ENCODE measurements at regions not wholly inside any gene's neighbourhood (a gene's known extent, or its start where the extent isn't known, plus 50 kb on each side); places are given as distances from the start of the nearest gene placed in this dataset.

GRCh38 chr10:131387018-131387529 is 75.6 kb upstream of the TCERG1L start:
- Histone ChIP-seq H3K4me3 (ENCODE audit: low read length) (no peak overlapping the region), H3K9me3 (ENCODE audit: low read length) (no peaks in the 10 kb centered on the region), H3K4me2 (ENCODE audit: low read length) (no peak overlapping the region), H3K36me3 (ENCODE audit: low read depth, low read length) (no peaks in the 10 kb centered on the region), H3K4me1 (ENCODE audit: insufficient read depth, low read length) (no peaks in the 10 kb centered on the region), H2AFZ (ENCODE audit: low read length) (no peak overlapping the region), H3K27me3 (ENCODE audit: low read length) (peaks cover 11% of the 10 kb centered on the region; the same call in 1 of the 2 replicates), H3K9me2 (replicated peaks; ENCODE audit: low read length) (no peaks in the 10 kb centered on the region), H3K27ac (ENCODE audit: low read length) (no peak overlapping the region), H4K20me1 (ENCODE audit: low read length) (no peaks in the 10 kb centered on the region), H3K9ac (ENCODE audit: low read length) (no peak overlapping the region), H3F3A (ENCODE audit: low read length, unreplicated experiment) (no peaks in the 10 kb centered on the region), H3K79me2 (ENCODE audit: low read length) (no peaks in the 10 kb centered on the region)
- no peak for ATAC-seq
- ChIA-PET POLR2A (ENCODE audit: unreplicated experiment) (no interaction called here), CTCF (no interaction called here)
- no TSS peak for BruUV-seq (replicated peaks)
- no peak for TF ChIP-seq EZH2 (IDR thresholded peaks at IDR 0.05; ENCODE audit: low read length, unreplicated experiment)
- no peak for TF ChIP-seq CTCF (conservative IDR thresholded peaks at IDR 0.05; ENCODE audit: low read depth, low read length)
- no peak for TF ChIP-seq EZH2phosphoT487 (IDR thresholded peaks at IDR 0.05; ENCODE audit: borderline replicate concordance, low read length)
- DNase-seq: no peak
- intact Hi-C loops (cut with micrococcal nuclease): no loop called here

- Histone ChIP-seq H3K27me3 (ENCODE audit: low read length) (peaks cover 13% of the 10 kb centered on the region; the same call in 1 of the 2 replicates), H2AFZ (ENCODE audit: low read length) (no peak overlapping the region), H3K4me3 (ENCODE audit: low read length) (no peak overlapping the region), H3K27ac (ENCODE audit: low read length) (no peak overlapping the region), H3K79me2 (ENCODE audit: low read length) (no peaks in the 10 kb centered on the region), H3K4me2 (ENCODE audit: low read length) (no peak overlapping the region), H3K36me3 (ENCODE audit: low read depth, low read length) (no peaks in the 10 kb centered on the region), H3F3A (ENCODE audit: low read length, unreplicated experiment) (no peaks in the 10 kb centered on the region), H3K9ac (ENCODE audit: low read length) (no peak overlapping the region), H3K9me3 (ENCODE audit: low read length) (no peaks in the 10 kb centered on the region), H3K9me2 (replicated peaks; ENCODE audit: low read length) (no peaks in the 10 kb centered on the region), H3K4me1 (ENCODE audit: insufficient read depth, low read length) (no peaks in the 10 kb centered on the region), H4K20me1 (ENCODE audit: low read length) (no peaks in the 10 kb centered on the region)
- intact Hi-C loops (cut with micrococcal nuclease): no loop called here
- no peak for ATAC-seq
- TF ChIP-seq EZH2 (IDR thresholded peaks at IDR 0.05; ENCODE audit: low read length, unreplicated experiment) (no peak), CTCF (conservative IDR thresholded peaks at IDR 0.05; ENCODE audit: low read depth, low read length) (no peak), EZH2phosphoT487 (IDR thresholded peaks at IDR 0.05; ENCODE audit: borderline replicate concordance, low read length) (no peak)
- no TSS peak for BruUV-seq (replicated peaks)
- POLR2A ChIA-PET (ENCODE audit: unreplicated experiment): no interaction called here
- CTCF ChIA-PET: no interaction called here
- no peak for DNase-seq
Observed at GRCh38 chr10:131391936-131392335, 80.4 kb upstream of the TCERG1L start.

- no peaks in the 10 kb centered on the region for H3K79me2 ChIP-seq (ENCODE audit: low read length)
- CTCF ChIA-PET: no interaction called here
- no peaks in the 10 kb centered on the region for H3K4me1 ChIP-seq (ENCODE audit: insufficient read depth, low read length)
- no peaks in the 10 kb centered on the region for H3F3A ChIP-seq (ENCODE audit: low read length, unreplicated experiment)
- H3K36me3 ChIP-seq (ENCODE audit: low read depth, low read length): no peaks in the 10 kb centered on the region
- intact Hi-C loops (cut with micrococcal nuclease): no loop called here
- H3K27ac ChIP-seq (ENCODE audit: low read length): no peak overlapping the region
- no peaks in the 10 kb centered on the region for H4K20me1 ChIP-seq (ENCODE audit: low read length)
- TF ChIP-seq CTCF (conservative IDR thresholded peaks at IDR 0.05; ENCODE audit: low read depth, low read length) (no peak), EZH2phosphoT487 (IDR thresholded peaks at IDR 0.05; ENCODE audit: borderline replicate concordance, low read length) (no peak), EZH2 (IDR thresholded peaks at IDR 0.05; ENCODE audit: low read length, unreplicated experiment) (no peak)
- H3K9me2 ChIP-seq (replicated peaks; ENCODE audit: low read length): no peaks in the 10 kb centered on the region
- H3K27me3 ChIP-seq (ENCODE audit: low read length): 0 out of 2 replicates have a peak, but pooled peaks cover 9% of the 10 kb centered on the region
- H2AFZ ChIP-seq (ENCODE audit: low read length): no peak overlapping the region
- DNase-seq (no peak), ATAC-seq (no peak)
- H3K9me3 ChIP-seq (ENCODE audit: low read length): no peaks in the 10 kb centered on the region
- H3K4me2 ChIP-seq (ENCODE audit: low read length): no peak overlapping the region
- H3K4me3 ChIP-seq (ENCODE audit: low read length): no peak overlapping the region
- BruUV-seq (replicated peaks): no TSS peak
- POLR2A ChIA-PET (ENCODE audit: unreplicated experiment): no interaction called here
- H3K9ac ChIP-seq (ENCODE audit: low read length): no peak overlapping the region
Observed at GRCh38 chr10:131396121-131397050, 84.9 kb upstream of the TCERG1L start.
